OCI-LY3 (cell line): ENCODE measurements at regions not wholly inside any gene's neighbourhood (a gene's known extent, or its start where the extent isn't known, plus 50 kb on each side); places are given as distances from the start of the nearest gene placed in this dataset.
"Not testable (repeated sequence)": the region's sequence is repeated elsewhere in the genome, so short reads cannot be mapped to it uniquely, and the experiment has no call there.

Experiments used
- H2AFZ ChIP-seq: fragments of 200-600, 300-600 bp; shearing (Covaris generic); 2 replicates; pipeline ENCODE4 v1.6.0; 2014; ENCODE audit warnings: antibody characterized with exemption, low read depth, low read length
- H3K27ac ChIP-seq: fragments of 200-600, 300-600 bp; sonication (generic); 2 replicates; pipeline ENCODE4 v1.5.1; 2014; ENCODE audit warnings: mild to moderate bottlenecking, low read length, moderate library complexity, mixed read lengths
- H3K27me3 ChIP-seq: fragments of 200-600, 300-600 bp; sonication (generic); 2 replicates; pipeline ENCODE4 v1.6.1; 2014; ENCODE audit warnings: low read depth, low read length, mixed read lengths
- H3K36me3 ChIP-seq: fragments of 200-600, 300-600 bp; sonication (generic); replicated peaks from 2 replicates; pipeline ENCODE3; 2014; ENCODE audit warnings: low read depth, low read length, mixed read lengths
- H3K4me1 ChIP-seq: fragments of 300-600, 200-600 bp; sonication (generic); 2 replicates; pipeline ENCODE4 v1.6.1; 2014; ENCODE audit warnings: low read length, mixed read lengths
- H3K4me2 ChIP-seq: fragments of 200-600, 300-600 bp; sonication (generic); 2 replicates; pipeline ENCODE4 v1.6.1; 2014; ENCODE audit warnings: low read length, mixed read lengths
- H3K4me3 ChIP-seq: fragments of 300-600, 200-600 bp; sonication (generic); 2 replicates; pipeline ENCODE4 v1.5.1; 2014; ENCODE audit warnings: antibody characterized with exemption, mild to moderate bottlenecking, low read length, moderate library complexity
- H3K79me2 ChIP-seq: fragments of 300-600, 200-600 bp; shearing (Covaris generic); 2 replicates; pipeline ENCODE4 v1.6.1; 2014; ENCODE audit warnings: mild to moderate bottlenecking, low read length, mixed read lengths
- H3K9ac ChIP-seq: fragments of 300-600, 200-600 bp; shearing (Covaris generic); 2 replicates; pipeline ENCODE4 v1.6.0; 2014; ENCODE audit warnings: mild to moderate bottlenecking, low read length, moderate library complexity
- H3K9me3 ChIP-seq: fragments of 200-600, 300-600 bp; shearing (Covaris generic); 2 replicates; pipeline ENCODE4 v1.6.1; 2014; ENCODE audit warnings: low read length, mixed read lengths; ENCODE audit not compliant: insufficient read depth
- H4K20me1 ChIP-seq: fragments of 200-600, 300-600 bp; sonication (generic); 2 replicates; pipeline ENCODE4 v1.6.1; 2016; ENCODE audit warnings: low read length, mixed read lengths; ENCODE audit not compliant: insufficient read depth
- CTCF ChIP-seq: fragments of 200-600, 300-600 bp; sonication (generic); IDR thresholded peaks from 2 replicates; pipeline ENCODE4 v1.5.1; 2014; ENCODE audit warnings: antibody characterized with exemption, low read length, low read depth
- EZH2phosphoT487 ChIP-seq: fragments of 200-600 bp; shearing (Covaris generic); IDR thresholded peaks from 2 replicates; pipeline ENCODE4 v1.6.1; 2018; ENCODE audit warnings: antibody characterized with exemption, mixed run types, low read depth

GRCh38 chr16:60771138-60771537, 1265.1 kb downstream of the CDH8 start:
- H3K4me1 ChIP-seq, result no peaks in the 10 kb centered on the region
- TF ChIP-seq EZH2phosphoT487 (no peak), CTCF (no peak)

GRCh38 chr16:60770384-60770783, 1265.9 kb downstream of the CDH8 start:
- not testable (repeated sequence) for H3K4me3 ChIP-seq, H3K27me3 ChIP-seq, H4K20me1 ChIP-seq, H2AFZ ChIP-seq, H3K4me1 ChIP-seq, H3K9me3 ChIP-seq, H3K36me3 ChIP-seq, H3K79me2 ChIP-seq, H3K4me2 ChIP-seq, H3K9ac ChIP-seq, H3K27ac ChIP-seq

More at GRCh38 chr16:60771138-60771537, 1265.1 kb downstream of the CDH8 start:
- H3K4me2 ChIP-seq, result no peak overlapping the region
- H3K4me3 ChIP-seq, result no peak overlapping the region
- no peak overlapping the region for H2AFZ ChIP-seq
- H3K36me3 ChIP-seq, result no peaks in the 10 kb centered on the region
- no peaks in the 10 kb centered on the region for H3K9me3 ChIP-seq
- H3K79me2 ChIP-seq, result no peaks in the 10 kb centered on the region
- no peak overlapping the region for H3K27ac ChIP-seq
- no peak overlapping the region for H3K9ac ChIP-seq
- no peaks in the 10 kb centered on the region for H3K27me3 ChIP-seq
- no peaks in the 10 kb centered on the region for H4K20me1 ChIP-seq

GRCh38 chr16:60763869-60764268, 1272.4 kb downstream of the CDH8 start:
- no peak for TF ChIP-seq CTCF
- TF ChIP-seq EZH2phosphoT487, result no peak
- H3K36me3 ChIP-seq, result no peaks in the 10 kb centered on the region
- no peak overlapping the region for H3K27ac ChIP-seq
- H2AFZ ChIP-seq, result no peak overlapping the region
- H3K9ac ChIP-seq, result no peak overlapping the region
- no peaks in the 10 kb centered on the region for H4K20me1 ChIP-seq
- H3K27me3 ChIP-seq, result no peaks in the 10 kb centered on the region
- no peak overlapping the region for H3K4me3 ChIP-seq
- H3K9me3 ChIP-seq, result no peaks in the 10 kb centered on the region
- no peak overlapping the region for H3K4me2 ChIP-seq
- no peaks in the 10 kb centered on the region for H3K4me1 ChIP-seq
- no peaks in the 10 kb centered on the region for H3K79me2 ChIP-seq

- TF ChIP-seq CTCF (peak; percentile 38), EZH2phosphoT487 (no peak)
- no peak overlapping the region for H3K9ac ChIP-seq
- H3K27me3 ChIP-seq, result no peaks in the 10 kb centered on the region
- no peak overlapping the region for H3K27ac ChIP-seq
- H3K36me3 ChIP-seq, result no peaks in the 10 kb centered on the region
- no peaks in the 10 kb centered on the region for H4K20me1 ChIP-seq
- no peak overlapping the region for H3K4me3 ChIP-seq
- no peak overlapping the region for H3K4me2 ChIP-seq
- no peaks in the 10 kb centered on the region for H3K9me3 ChIP-seq
- no peak overlapping the region for H2AFZ ChIP-seq
- H3K79me2 ChIP-seq, result no peaks in the 10 kb centered on the region
- no peaks in the 10 kb centered on the region for H3K4me1 ChIP-seq
Observed at GRCh38 chr16:60755907-60756306, 1280.3 kb downstream of the CDH8 start.

- H3K36me3 ChIP-seq, result no peaks in the 10 kb centered on the region
- H3K9ac ChIP-seq, result no peak overlapping the region
- no peak overlapping the region for H3K27ac ChIP-seq
- TF ChIP-seq EZH2phosphoT487, result no peak
- TF ChIP-seq CTCF, result no peak
- no peaks in the 10 kb centered on the region for H4K20me1 ChIP-seq
- no peaks in the 10 kb centered on the region for H3K4me1 ChIP-seq
- no peak overlapping the region for H3K4me2 ChIP-seq
- H3K4me3 ChIP-seq, result no peak overlapping the region
- no peak overlapping the region for H2AFZ ChIP-seq
- H3K27me3 ChIP-seq, result no peaks in the 10 kb centered on the region
- no peaks in the 10 kb centered on the region for H3K79me2 ChIP-seq
- H3K9me3 ChIP-seq, result no peaks in the 10 kb centered on the region
Observed at GRCh38 chr16:60748366-60748765, 1287.9 kb downstream of the CDH8 start.
